Endothelial cell of umbilical vein (primary cell): ENCODE measurements at regions not wholly inside any gene's neighbourhood (a gene's known extent, or its start where the extent isn't known, plus 50 kb on each side); places are given as distances from the start of the nearest gene placed in this dataset.

Source experiments
- BruUV-seq: library from RNA; stranded (reverse); fragments of 400-500 nt; replicated peaks from 2 replicates; lab custom pipeline; 2021; lab: Mats Ljungman, UMichigan
- CTCF ChIA-PET: fragments of 300-600, 350-600 bp; sonication (Branson Sonifier 250); formaldehyde crosslinking; loops from one replicate; lab custom pipeline; 2021; ENCODE audit warnings: antibody characterized with exemption, inconsistent platforms; lab: Charles Lee
- POLR2A ChIA-PET: fragments of 300-600, 350-600 bp; sonication (Branson Sonifier 250); formaldehyde crosslinking; loops from one replicate; lab custom pipeline; 2021; ENCODE audit warnings: antibody characterized with exemption, inconsistent platforms; lab: Charles Lee
- DNase-seq: peaks from one replicate; pipeline ENCODE4 v3.0.0-alpha.2; 2011; ENCODE audit warnings: low read depth, low spot score
- FAIRE-seq: peaks from 2 replicates; lab custom pipeline; 2011; peaks lifted over from hg19 to GRCh38; lab: Jason Lieb, UNC
- H2AFZ ChIP-seq: 2 replicates; pipeline ENCODE4 v1.6.0; 2012; ENCODE audit warnings: low read depth, low read length, control low read depth, inconsistent platforms
- H3K27ac ChIP-seq: 2 replicates; pipeline ENCODE4 v1.5.1; 2011; ENCODE audit warnings: low read depth, mild to moderate bottlenecking, control low read depth, low read length, moderate library complexity; ENCODE audit not compliant: insufficient read depth
- H3K27me3 ChIP-seq, 2 experiments: 2 replicates each; pipeline versions ENCODE4 v1.6.0 to v1.6.1; 2011; ENCODE audit warnings: low read length in 2 of 2, mixed read lengths in 1 of 2; ENCODE audit not compliant: control insufficient read depth in 2 of 2, insufficient read depth in 2 of 2
- H3K36me3 ChIP-seq, 2 experiments: 2 replicates in 1 of 2; 3 replicates in 1 of 2; pipeline ENCODE4 v1.5.1; 2011; ENCODE audit warnings: low read length in 2 of 2, mild to moderate bottlenecking in 1 of 2, moderate library complexity in 1 of 2; ENCODE audit not compliant: control insufficient read depth in 2 of 2, insufficient read depth in 2 of 2; ENCODE audit errors: extremely low read depth in 1 of 2
- H3K4me1 ChIP-seq: 3 replicates; pipeline ENCODE4 v1.5.1; 2011; ENCODE audit warnings: mild to moderate bottlenecking, low read length; ENCODE audit not compliant: control insufficient read depth, insufficient read depth; ENCODE audit errors: extremely low read depth
- H3K4me2 ChIP-seq: 2 replicates; pipeline ENCODE4 v1.6.1; 2011; ENCODE audit warnings: low read length, control low read depth, mixed read lengths; ENCODE audit not compliant: insufficient read depth
- H3K4me3 ChIP-seq, 3 experiments: fragments of 200-600 bp in 1 of 3; sonication (generic), shearing (Covaris generic) in 1 of 3; replicated peaks in 1 of 3; 2 replicates each; pipeline ENCODE4 v1.5.1; 2011 to 2016; ENCODE audit warnings: control low read depth in 3 of 3, low read length in 3 of 3, mild to moderate bottlenecking in 2 of 3, inconsistent platforms in 1 of 3, low read depth in 1 of 3, moderate library complexity in 1 of 3; ENCODE audit not compliant: insufficient read depth in 1 of 3
- H3K79me2 ChIP-seq: 2 replicates; pipeline ENCODE4 v1.6.0; 2012; ENCODE audit warnings: low read length, inconsistent platforms; ENCODE audit not compliant: control insufficient read depth, insufficient read depth
- H3K9ac ChIP-seq: replicated peaks from 2 replicates; pipeline ENCODE3; 2011; ENCODE audit warnings: low read length, control low read depth; ENCODE audit not compliant: insufficient read depth; ENCODE audit errors: extremely low read depth
- H3K9me1 ChIP-seq: replicated peaks from 3 replicates; pipeline ENCODE4 v1.6.0; 2011; ENCODE audit warnings: mild to moderate bottlenecking, low read length; ENCODE audit not compliant: control insufficient read depth, insufficient read depth; ENCODE audit errors: extremely low read depth
- H3K9me3 ChIP-seq: replicated peaks from 2 replicates; pipeline ENCODE4 v1.5.1; 2012; ENCODE audit warnings: low read length, inconsistent platforms; ENCODE audit not compliant: control insufficient read depth, insufficient read depth
- H4K20me1 ChIP-seq: replicated peaks from 2 replicates; pipeline ENCODE3; 2011; ENCODE audit warnings: mild to moderate bottlenecking, low read length; ENCODE audit not compliant: control insufficient read depth, insufficient read depth; ENCODE audit errors: extremely low read depth
- CTCF ChIP-seq, 2 donors: IDR thresholded peaks; 1 replicate in 1 of 2; 2 replicates in 1 of 2; pipeline ENCODE4 v1.5.1; 2011; ENCODE audit warnings: low read length in 2 of 2, mild to moderate bottlenecking in 2 of 2, moderate library complexity in 2 of 2, control low read depth in 1 of 2, inconsistent platforms in 1 of 2, low read depth in 1 of 2; ENCODE audit not compliant: insufficient read depth in 1 of 2; ENCODE audit errors: extremely low read depth in 1 of 2
- EZH2 ChIP-seq: IDR thresholded peaks from 2 replicates; pipeline ENCODE4 v1.6.1; 2012; ENCODE audit warnings: borderline replicate concordance, low read depth, mild to moderate bottlenecking, moderate library complexity, low read length, inconsistent platforms; ENCODE audit not compliant: severe bottlenecking
- FOS ChIP-seq: IDR thresholded peaks from 2 replicates; pipeline ENCODE4 v1.6.1; 2011; ENCODE audit warnings: mild to moderate bottlenecking, low read length, moderate library complexity, borderline replicate concordance; ENCODE audit not compliant: insufficient read depth
- GATA2 ChIP-seq: IDR thresholded peaks from 2 replicates; pipeline ENCODE4 v1.7.0; 2011; ENCODE audit warnings: low read depth, mild to moderate bottlenecking, moderate library complexity, mixed read lengths, low read length; ENCODE audit not compliant: insufficient read length, insufficient read depth
- JUN ChIP-seq: IDR thresholded peaks from 2 replicates; pipeline ENCODE4 v1.6.1; 2011; ENCODE audit warnings: borderline replicate concordance, low read depth; ENCODE audit not compliant: insufficient read length, insufficient read depth
- MAX ChIP-seq: IDR thresholded peaks from 2 replicates; pipeline ENCODE4 v1.6.1; 2011; ENCODE audit not compliant: insufficient read depth, insufficient read length
- MYC ChIP-seq: IDR thresholded peaks from one replicate; pipeline ENCODE4 v1.6.1; 2011; ENCODE audit warnings: mild to moderate bottlenecking, low read depth, low read length
- POLR2A ChIP-seq: IDR thresholded peaks from 2 replicates; pipeline ENCODE4 v1.6.1; 2012; ENCODE audit warnings: low read depth, mild to moderate bottlenecking, control low read depth, low read length
- POLR2AphosphoS5 ChIP-seq: IDR thresholded peaks from 2 replicates; pipeline ENCODE4 v1.6.1; 2012; ENCODE audit warnings: low read depth, mild to moderate bottlenecking, control low read depth, low read length, moderate library complexity; ENCODE audit not compliant: insufficient read depth
- dilution Hi-C: fragments of 300-500 bp; cut with MboI; formaldehyde crosslinking; loops from one replicate; pipeline ENCODE4 v1.15.0; 2019; ENCODE audit warnings: low sequenced_read_pairs; ENCODE audit not compliant: extremely low pct_ligation_motif_present
- intact Hi-C: fragments of 100-400 bp; cut with micrococcal nuclease; formaldehyde crosslinking; loops from one replicate; pipeline ENCODE4 v1.10.0; 2022

GRCh38 chr14:41374092-41374491 lies 232.6 kb upstream of the LRFN5 start:
- Histone ChIP-seq H2AFZ (no peak overlapping the region), H3K9ac (no peak overlapping the region), H3K4me3 (no peak overlapping the region), H3K36me3 (no peaks in the 10 kb centered on the region), H3K4me2 (no peak overlapping the region), H3K27ac (no peak overlapping the region), H3K4me1 (no peaks in the 10 kb centered on the region), H4K20me1 (no peaks in the 10 kb centered on the region), H3K27me3 (no peaks in the 10 kb centered on the region), H3K79me2 (no peaks in the 10 kb centered on the region), H3K9me3 (peaks cover 5% of the 10 kb centered on the region), H3K9me1 (no peaks in the 10 kb centered on the region)
- BruUV-seq, result no TSS peak
- ChIA-PET POLR2A (no interaction called here), CTCF (no interaction called here)
- FAIRE-seq (no peak), DNase-seq (no peak)
- intact Hi-C loops (no loop called here), dilution Hi-C loops (no loop called here)
- TF ChIP-seq JUN (no peak), GATA2 (no peak), EZH2 (no peak), FOS (no peak), CTCF (IDR thresholded peaks at IDR 0.05; ENCODE audit: extremely low read depth in 1 of 2, insufficient read depth in 1 of 2, low read depth in 1 of 2, low read length in 2 of 2) (no peak), MYC (no peak), MAX (no peak), POLR2A (no peak), POLR2AphosphoS5 (no peak)
